ENCODE measurements at regions not wholly inside any gene's neighbourhood (a gene's known extent, or its start where the extent isn't known, plus 50 kb on each side); places are given as distances from the start of the nearest gene placed in this dataset.
"Not testable (repeated sequence)": the region's sequence is repeated elsewhere in the genome, so short reads cannot be mapped to it uniquely, and the experiment has no call there.

GRCh38 chr15:24488164-24488907, 187.2 kb upstream of the NPAP1 start:
- not testable (repeated sequence) for TF ChIP-seq EZH2 (IDR thresholded peaks at IDR 0.05; ENCODE audit: low read length, missing control alignments)
- TF ChIP-seq, protein P1, sequence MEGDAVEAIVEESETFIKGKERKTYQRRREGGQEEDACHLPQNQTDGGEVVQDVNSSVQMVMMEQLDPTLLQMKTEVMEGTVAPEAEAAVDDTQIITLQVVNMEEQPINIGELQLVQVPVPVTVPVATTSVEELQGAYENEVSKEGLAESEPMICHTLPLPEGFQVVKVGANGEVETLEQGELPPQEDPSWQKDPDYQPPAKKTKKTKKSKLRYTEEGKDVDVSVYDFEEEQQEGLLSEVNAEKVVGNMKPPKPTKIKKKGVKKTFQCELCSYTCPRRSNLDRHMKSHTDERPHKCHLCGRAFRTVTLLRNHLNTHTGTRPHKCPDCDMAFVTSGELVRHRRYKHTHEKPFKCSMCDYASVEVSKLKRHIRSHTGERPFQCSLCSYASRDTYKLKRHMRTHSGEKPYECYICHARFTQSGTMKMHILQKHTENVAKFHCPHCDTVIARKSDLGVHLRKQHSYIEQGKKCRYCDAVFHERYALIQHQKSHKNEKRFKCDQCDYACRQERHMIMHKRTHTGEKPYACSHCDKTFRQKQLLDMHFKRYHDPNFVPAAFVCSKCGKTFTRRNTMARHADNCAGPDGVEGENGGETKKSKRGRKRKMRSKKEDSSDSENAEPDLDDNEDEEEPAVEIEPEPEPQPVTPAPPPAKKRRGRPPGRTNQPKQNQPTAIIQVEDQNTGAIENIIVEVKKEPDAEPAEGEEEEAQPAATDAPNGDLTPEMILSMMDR (conservative IDR thresholded peaks at IDR 0.05 in 1 of 2, IDR thresholded peaks at IDR 0.05 in 1 of 2; ENCODE audit: low read depth in 1 of 2, low read length in 2 of 2): not testable (repeated sequence)

Measured in fibroblast of lung (primary cell).